ENCODE measurements at regions not wholly inside any gene's neighbourhood (a gene's known extent, or its start where the extent isn't known, plus 50 kb on each side); places are given as distances from the start of the nearest gene placed in this dataset.

- DNase-seq (ENCODE audit: low spot score) = no peak
Measured at GRCh38 chr2:228653884-228654283, 472.4 kb upstream of the SPHKAP start.

GRCh38 chr2:228652366-228652765 lies 470.9 kb upstream of the SPHKAP start:
- DNase-seq (ENCODE audit: low spot score) = no peak

- DNase-seq (ENCODE audit: low spot score) = no peak
Measured at GRCh38 chr2:228649876-228650275, 468.4 kb upstream of the SPHKAP start.

DNA sequence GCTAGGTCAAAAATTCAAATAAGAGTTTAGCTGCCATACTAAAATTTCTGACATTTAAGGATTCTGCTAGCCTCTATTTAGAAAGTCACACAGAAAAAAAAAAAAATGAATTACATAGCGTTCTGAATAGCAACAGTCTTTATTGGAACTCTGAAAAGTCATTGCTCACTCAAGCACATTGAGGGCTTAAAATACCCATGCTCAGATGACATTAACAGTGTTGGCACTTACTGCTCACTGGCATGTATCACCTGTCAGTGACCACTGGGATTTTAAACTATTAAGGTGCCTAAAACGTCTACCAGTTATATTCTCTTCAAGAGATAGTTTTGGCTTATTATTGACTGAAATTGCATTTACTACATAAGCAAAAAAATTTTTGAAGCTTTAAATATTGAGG lies 468.0 kb upstream of the SPHKAP start:
- no peak for DNase-seq (ENCODE audit: low spot score)

DNA sequence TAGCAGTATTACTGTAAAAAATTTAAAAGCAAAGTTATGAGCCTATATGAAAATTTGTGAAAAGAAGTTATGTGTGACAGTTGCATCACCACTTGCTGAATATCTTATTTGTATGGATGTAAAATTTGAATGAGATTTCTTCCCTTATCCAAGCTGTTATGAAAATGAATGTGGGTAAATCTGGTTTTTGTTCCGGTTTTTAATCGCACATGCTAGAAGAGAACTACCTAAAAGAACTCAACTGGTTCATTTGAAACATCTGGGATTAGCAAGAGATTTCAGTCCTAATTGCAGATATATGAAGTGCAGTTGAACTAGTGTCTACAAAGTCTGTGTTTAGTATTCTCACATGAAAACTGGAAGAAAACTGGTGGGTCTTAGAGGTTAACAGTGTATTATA lies 467.1 kb upstream of the SPHKAP start:
- DNase-seq (ENCODE audit: low spot score) = no peak

GRCh38 chr2:228646061-228646460 lies 464.6 kb upstream of the SPHKAP start:
- DNase-seq (ENCODE audit: low spot score) = no peak

DNA sequence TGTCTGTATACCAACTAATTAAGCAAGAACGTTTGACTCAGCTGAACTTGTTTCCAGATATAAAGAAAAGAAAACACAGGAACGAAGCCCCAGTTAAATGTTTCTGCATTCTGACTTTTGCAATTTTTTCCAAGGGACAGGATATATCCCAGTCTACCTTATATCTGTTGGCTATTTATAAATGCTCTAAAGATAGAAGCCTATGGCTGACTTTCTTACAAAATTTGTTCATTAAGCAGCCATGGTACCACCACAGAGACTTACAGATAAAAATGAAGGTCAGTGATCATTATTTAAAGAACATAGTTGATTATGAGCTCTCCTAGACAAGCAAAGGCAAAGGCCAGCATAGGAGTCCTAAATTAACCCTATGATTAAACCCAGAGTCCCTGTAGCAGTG lies 462.7 kb upstream of the SPHKAP start:
- no peak for DNase-seq (ENCODE audit: low spot score)

GRCh38 chr2:228642861-228643260 lies 461.4 kb upstream of the SPHKAP start:
- DNase-seq (ENCODE audit: low spot score) = no peak

DNA sequence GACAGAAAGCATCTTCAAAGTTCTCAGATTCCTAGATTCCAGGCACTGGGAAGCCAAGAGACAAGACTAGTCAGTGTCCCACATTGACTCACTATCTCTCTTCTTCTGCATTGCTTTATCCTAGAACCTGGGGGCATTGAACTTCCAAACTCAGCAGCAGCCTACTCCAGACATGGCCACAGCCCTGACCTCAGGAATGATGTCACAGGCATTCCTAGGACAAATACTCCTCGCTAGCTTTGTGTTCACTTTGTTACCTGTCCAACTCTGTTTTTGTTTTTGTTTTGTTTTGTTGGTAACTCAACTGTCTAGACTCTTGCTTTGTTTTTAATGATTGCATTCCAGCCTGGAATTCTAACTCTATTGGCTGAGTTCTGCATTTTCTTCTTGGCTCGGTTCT lies 449.3 kb upstream of the SPHKAP start:
- DNase-seq (ENCODE audit: low spot score) = no peak

GRCh38 chr2:228629251-228629650 lies 447.8 kb upstream of the SPHKAP start:
- DNase-seq (ENCODE audit: low spot score) = no peak

- DNase-seq (ENCODE audit: low spot score) = no peak
Measured at GRCh38 chr2:228628682-228629081, 447.2 kb upstream of the SPHKAP start.

DNA sequence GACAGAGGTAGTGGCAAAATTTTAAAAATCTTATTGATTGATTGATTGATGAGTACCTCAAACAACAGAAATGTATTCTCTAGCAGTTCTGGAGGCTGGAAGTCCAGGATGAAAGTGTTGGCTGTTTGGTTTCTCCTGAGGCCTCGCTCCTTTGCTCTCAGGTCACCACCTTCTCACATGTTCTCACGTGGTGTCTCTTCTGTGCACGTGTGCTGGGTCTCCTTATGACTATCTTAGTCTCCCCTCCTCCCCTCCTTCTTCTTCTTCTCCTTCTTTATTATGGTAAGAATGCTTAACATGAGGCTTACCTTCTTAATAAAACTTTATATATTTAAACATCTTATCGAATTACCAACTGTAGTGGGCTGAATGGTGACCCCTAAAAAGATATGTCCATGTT lies 446.0 kb upstream of the SPHKAP start:
- no peak for DNase-seq (ENCODE audit: low spot score)

GRCh38 chr2:228625481-228625880 lies 444.0 kb upstream of the SPHKAP start:
- DNase-seq (ENCODE audit: low spot score) = no peak

DNA sequence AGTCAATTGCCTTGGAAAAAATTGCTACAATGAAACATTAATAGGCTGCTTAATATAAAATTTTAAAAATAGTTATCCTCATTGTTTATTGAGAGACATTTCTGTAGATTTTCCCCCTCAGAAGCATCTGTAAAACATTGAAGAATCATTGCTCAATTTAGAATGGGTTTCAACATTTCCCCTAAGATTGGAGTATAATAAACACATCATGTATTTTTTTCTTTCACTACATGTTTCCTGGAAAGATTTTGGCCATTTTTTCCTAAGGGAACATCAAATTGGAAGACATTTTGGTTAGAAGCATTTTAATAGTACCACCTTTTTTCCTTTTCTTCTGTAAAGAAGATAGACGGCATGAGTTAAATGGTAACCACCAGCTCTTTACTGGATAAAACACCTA lies 443.2 kb upstream of the SPHKAP start:
- no peak for DNase-seq (ENCODE audit: low spot score)

GRCh38 chr2:228615496-228615895 lies 434.0 kb upstream of the SPHKAP start:
- DNase-seq (ENCODE audit: low spot score) = no peak

DNA sequence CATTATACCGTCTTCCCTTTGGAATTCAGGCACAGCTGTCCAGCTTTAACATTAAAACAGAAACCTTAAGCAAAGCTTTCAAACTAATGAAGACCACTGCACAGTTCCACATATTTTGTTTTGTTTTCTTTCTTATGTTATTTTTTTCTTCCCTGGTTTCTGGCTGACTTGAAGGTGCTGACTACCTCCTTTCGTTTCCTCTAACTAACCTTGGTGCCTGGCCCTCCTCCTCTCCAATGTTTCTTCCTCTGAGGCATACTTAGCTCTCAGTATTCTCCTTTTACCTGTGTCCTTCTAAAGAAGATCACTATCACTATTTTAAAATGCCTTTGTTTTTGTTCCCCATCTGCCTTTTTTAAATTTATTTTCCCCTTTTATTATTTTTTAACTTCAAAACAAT lies 433.3 kb upstream of the SPHKAP start:
- no peak for DNase-seq (ENCODE audit: low spot score)

- no peak for DNase-seq (ENCODE audit: low spot score)
Measured at GRCh38 chr2:228613133-228613850, 431.8 kb upstream of the SPHKAP start.

GRCh38 chr2:228611171-228611570 lies 429.7 kb upstream of the SPHKAP start:
- no peak for DNase-seq (ENCODE audit: low spot score)

DNA sequence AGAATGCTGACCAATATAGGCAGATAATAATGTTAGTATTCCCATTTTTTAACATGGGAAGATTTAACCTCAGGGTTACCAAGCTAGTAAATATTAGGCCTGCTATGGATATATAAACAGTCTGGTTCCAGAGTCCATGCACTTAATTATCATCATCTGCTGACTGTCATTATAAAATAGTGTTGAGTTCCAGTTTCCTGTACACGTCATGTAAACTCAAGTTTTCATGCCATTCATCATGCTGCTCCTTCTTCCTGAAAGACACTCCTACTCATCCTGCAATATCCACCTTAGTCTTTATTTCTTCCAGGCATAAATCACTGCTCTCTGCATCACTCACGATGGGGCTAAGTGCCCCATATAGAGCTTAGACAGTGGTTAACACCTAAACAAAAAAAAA lies 420.8 kb upstream of the SPHKAP start:
- DNase-seq (ENCODE audit: low spot score) = no peak

DNA sequence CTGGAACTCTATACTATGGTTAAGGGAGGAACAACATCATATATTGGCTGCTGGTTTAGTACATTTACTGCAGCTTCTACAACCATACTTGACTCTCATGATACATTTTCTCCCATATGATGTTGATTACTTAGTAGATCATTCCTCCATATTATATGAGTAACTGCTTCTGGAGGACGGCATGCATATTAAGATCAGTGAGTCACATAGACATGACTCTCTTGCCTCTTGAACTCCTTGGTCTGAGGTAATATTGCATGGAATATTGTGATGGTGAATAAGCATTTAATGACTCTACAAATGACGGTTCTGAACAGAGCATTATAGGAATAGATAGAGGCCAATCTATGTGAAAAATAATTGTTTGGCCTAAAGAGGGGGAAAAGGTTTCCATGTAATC lies 418.8 kb upstream of the SPHKAP start:
- no peak for DNase-seq (ENCODE audit: low spot score)

DNA sequence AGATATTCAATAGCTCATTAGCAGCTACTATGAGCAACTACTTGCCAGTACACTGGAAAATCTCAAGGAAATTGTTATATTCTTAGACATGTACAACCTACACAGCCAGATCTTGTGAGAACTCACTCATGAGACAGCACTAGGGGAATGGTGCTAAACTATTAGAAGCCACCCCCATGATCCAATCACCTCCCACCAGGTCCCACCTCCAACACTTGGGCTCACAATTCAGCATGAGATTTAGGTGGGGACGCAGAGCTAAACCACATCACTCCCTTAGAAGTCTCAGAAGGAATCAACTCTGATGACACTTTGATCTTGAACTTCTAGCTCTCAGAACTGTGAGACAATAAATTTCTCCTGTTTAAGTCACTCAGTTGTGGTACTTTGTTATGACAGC lies 418.3 kb upstream of the SPHKAP start:
- DNase-seq (ENCODE audit: low spot score) = no peak

- no peak for DNase-seq (ENCODE audit: low spot score)
Measured at GRCh38 chr2:228599297-228599696, 417.8 kb upstream of the SPHKAP start.

GRCh38 chr2:228597032-228597431 lies 415.5 kb upstream of the SPHKAP start:
- no peak for DNase-seq (ENCODE audit: low spot score)

GRCh38 chr2:228594012-228594411 lies 412.5 kb upstream of the SPHKAP start:
- no peak for DNase-seq (ENCODE audit: low spot score)

DNA sequence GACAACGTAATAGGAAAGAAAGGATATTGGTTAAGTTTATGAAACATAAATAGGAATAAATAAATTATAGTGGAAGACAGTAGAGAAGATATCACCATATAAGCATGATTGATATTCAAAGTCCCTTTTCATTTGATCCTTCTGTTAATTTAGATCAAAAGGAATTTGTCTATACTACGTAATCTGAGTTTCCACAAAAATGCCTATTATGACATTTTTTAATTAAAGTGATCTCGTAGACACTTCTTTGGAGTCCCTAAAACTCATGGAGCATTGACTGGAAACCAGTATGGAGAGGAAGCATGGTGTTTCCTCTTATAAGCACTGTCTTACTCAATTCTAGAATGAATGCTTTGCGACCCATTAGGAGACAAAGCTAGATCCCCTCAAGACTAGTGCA lies 411.4 kb upstream of the SPHKAP start:
- DNase-seq (ENCODE audit: low spot score) = no peak
